ENCODE measurements at regions not wholly inside any gene's neighbourhood (a gene's known extent, or its start where the extent isn't known, plus 50 kb on each side); places are given as distances from the start of the nearest gene placed in this dataset.

- DNase-seq = no peak
Observed at GRCh38 chr5:93273176-93273575, 307.8 kb downstream of the NR2F1-AS1 start.

DNA sequence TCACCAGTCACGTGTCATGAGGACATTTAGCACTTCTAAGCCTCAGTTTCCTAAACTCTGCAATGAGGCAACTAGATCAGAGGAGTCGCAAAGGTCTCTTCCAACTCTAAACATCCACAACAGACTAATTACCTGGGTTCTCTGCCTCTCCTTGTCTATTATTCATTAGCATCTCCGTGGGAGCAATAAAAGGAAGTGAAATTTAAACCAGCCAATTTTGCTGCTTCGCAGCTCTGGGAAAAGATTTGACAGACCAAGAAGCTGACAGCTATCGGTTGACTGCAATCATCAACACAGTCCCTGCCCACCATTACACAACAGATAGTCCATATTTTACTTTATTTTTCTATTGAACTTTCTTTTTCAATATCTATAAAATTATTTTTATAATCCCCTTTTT, 308.9 kb downstream of the NR2F1-AS1 start:
- no peak for DNase-seq

DNA sequence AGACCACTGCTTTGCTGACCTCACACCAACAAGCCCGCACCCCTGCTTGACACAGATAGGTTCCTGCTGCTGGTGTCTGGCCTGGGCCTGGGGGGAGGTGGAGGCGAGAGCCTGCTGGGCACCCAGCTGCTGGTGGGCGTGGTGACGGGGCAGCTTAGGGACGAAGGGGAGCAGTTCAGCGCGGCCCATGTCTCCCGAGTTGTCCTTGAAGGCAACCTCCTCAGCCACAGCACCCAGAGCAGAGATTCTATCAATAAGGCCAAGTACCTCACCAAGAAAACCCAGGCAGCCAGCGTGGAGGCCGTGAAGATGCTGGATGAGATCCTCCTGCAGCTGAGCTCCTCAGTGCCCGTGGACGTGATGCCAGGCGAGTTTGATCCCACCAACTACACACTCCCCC, 313.3 kb downstream of the NR2F1-AS1 start:
- no peak for DNase-seq

GRCh38 chr5:93267276-93267675, 313.7 kb downstream of the NR2F1-AS1 start:
- no peak for DNase-seq

GRCh38 chr5:93257616-93258015, 323.4 kb downstream of the NR2F1-AS1 start:
- no peak for DNase-seq

GRCh38 chr5:93255796-93256195, 325.2 kb downstream of the NR2F1-AS1 start:
- no peak for DNase-seq

GRCh38 chr5:93252165-93252564, 328.9 kb downstream of the NR2F1-AS1 start:
- DNase-seq = no peak

- DNase-seq = no peak
Observed at GRCh38 chr5:93251347-93251746, 329.7 kb downstream of the NR2F1-AS1 start.

DNA sequence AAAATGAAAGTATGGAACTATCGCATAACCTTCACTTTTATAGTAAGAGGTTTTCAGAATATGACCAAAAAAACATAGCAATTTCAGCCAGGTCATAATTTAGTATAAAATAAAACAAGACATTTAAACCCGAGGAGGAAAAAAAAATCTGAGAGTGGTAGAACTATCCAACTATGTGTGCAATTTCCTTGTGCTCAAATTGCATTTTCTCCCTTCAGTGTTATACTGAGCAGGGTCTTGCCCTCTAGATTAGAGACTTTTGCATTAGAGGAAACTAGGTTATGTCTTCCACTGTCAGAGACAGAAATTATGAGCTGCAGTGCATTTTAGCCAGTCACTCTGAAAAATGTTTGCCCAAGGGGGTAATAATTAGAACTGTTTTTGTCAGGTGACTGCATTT, 330.6 kb downstream of the NR2F1-AS1 start:
- no peak for DNase-seq

DNA sequence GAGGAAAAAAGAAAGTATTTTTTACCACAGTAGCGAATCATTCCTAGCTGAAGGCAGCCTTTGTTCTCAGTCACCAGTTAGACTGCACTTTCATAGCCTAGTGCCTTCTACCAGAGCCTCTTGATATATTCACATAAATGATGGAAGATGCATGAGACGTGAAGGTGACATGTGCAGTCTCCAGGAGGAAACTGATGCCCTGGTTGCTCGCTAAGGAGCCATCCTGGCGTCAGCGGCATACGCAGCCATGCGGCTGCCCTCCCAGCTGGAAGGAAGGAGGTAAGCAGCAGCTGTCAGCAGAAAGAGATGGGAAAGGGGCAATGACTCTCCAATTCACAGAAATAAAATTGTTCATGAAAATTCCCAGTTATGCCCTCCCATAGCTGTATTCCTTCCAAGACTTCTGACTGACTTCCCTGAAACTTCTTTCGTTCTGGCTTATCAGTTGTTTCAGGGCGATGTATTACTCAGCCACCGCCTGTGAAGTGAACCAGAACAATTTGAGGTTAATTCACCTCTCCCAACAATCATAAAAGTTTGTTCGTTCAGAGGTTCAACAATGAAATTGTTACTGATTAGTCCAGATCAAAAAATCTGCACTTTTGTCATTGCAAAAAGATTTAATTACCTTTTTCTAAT, 331.2 kb downstream of the NR2F1-AS1 start:
- peak; percentile 6 for DNase-seq

DNA sequence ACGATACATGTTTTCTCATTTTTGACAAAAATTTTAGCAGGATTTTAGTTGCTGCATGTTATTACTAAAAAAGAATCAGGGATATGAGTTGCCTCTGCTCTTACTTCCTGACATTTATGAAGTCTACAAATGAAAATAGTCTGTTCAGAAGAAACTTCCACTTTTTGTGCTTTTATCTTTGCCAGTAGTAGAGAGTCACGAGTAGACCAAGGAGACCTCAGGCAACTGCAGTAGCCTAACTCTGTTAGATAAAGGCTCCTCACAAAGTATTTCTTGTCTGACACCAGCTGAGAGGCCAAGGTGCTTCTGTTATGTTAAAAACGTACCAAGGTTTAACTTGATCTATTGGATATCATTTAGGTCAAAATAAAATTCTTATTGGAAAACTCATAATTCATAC, 333.9 kb downstream of the NR2F1-AS1 start:
- DNase-seq = no peak

- peak; percentile 8 for DNase-seq
Observed at GRCh38 chr5:93246090-93246855, 334.7 kb downstream of the NR2F1-AS1 start.

DNA sequence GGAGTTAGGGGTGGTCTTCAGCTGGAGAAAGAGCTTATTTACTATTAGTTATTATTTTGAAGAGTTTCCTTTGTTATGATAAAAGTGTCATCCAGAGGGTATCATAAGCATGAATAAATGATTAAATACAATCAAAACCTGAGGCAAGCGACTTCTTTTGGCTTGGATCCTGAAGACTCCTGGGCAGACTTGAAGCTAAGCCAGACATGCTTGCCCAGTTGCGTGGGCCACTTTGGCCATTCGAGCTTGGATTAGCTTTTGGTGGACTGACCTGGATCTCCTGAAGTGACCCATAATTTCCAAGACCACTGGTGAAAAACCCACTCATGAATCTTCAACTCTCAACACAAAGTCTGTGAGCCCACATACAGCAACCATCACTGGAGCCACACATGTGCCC, 335.8 kb downstream of the NR2F1-AS1 start:
- no peak for DNase-seq

- no peak for DNase-seq
Observed at GRCh38 chr5:93243481-93243880, 337.5 kb downstream of the NR2F1-AS1 start.

GRCh38 chr5:93240228-93240834, 340.7 kb downstream of the NR2F1-AS1 start:
- DNase-seq = no peak

DNA sequence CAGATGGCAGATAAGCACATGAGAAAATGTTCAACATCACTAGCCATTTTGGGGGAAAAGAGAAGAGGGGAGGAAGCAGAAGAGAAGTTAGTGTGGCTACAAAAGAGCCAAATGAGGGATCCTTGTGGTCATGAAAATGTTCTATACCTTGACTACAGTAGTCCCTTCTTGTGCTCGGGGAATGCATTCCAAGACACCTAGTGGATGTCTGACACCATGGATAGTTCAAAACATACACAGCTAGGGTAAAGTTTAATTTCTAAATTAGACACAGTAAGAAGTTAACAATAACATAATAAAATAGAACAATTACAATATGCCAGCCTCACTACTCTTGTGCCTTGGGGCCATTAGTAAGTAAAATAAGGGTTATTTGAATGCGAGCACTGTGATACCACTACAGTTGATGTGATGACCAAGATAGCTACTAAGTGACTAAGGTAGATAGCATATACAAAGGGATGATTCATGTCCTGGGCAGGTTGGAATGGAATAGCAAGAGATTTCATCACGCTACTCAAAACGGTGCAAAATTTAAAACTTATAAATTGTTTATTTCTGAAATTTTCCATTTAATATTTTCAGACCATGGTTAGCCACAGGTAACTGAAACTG, 344.1 kb downstream of the NR2F1-AS1 start:
- no peak for DNase-seq

DNA sequence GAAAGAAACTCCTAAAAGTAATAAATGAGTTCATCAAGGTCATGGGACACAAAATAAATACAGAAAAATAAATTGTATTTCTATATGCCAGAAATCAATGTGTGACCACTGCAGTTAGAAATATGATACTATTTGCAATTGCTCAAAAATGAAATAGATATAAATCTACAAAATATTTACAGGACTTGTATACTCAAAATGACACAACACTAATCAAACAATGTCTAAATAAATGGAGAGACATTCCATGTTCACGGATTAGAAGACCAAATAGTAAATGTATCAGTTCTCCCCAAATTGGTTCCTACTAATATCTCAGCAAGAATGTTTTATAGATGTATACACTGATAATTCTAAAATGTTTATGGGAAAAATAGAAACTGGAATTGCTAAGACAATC, 345.3 kb downstream of the NR2F1-AS1 start:
- DNase-seq = no peak

GRCh38 chr5:93226202-93226735, 354.8 kb downstream of the NR2F1-AS1 start:
- no peak for DNase-seq

GRCh38 chr5:93225748-93226147, 355.3 kb downstream of the NR2F1-AS1 start:
- no peak for DNase-seq

GRCh38 chr5:93224624-93225023, 356.4 kb downstream of the NR2F1-AS1 start:
- no peak for DNase-seq

DNA sequence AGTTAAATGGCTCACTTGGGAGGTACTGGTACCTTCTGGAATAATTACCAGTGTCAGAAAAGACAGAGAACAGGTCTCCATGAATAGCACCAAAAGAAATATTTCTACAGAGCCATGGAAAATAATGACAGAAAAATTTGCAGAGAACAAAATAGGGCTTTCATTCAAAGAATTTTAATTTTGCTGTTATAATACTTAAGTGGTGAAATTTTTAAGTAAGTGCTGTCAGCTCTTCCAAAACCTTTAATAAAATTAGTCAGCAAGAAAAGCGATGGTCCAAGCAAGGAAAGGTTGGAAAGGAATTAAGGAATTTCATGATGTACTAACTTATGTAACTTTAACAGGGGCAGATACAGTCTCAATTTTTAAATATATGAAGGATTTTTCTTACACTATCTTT, 359.2 kb downstream of the NR2F1-AS1 start:
- no peak for DNase-seq

DNA sequence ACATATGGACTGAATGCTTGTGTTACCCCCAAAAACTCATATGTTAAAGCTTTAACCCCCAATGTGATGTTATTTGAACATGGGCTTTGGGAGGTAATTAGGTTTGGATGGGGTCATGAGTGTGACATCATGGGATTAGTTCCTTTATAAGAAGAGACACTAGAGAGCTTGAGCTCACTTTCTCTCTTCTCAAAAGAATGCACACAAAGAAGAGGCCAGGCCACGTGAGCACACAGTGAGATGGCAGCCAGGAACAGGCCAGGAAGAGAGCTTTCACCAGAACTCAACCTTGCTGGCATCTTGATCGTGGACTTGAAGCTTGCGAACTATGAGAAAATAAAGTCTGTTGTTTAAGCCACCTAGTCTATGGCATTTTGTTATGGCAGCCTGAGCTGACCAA, 360.6 kb downstream of the NR2F1-AS1 start:
- DNase-seq = no peak

GRCh38 chr5:93219641-93220145, 361.3 kb downstream of the NR2F1-AS1 start:
- DNase-seq = no peak

Data from NCI-H2171 treated with DMSO at 0.1 percent for 48 hours (cell line).